Naive thymus-derived CD4-positive, alpha-beta T cell (primary cell): ENCODE measurements at regions not wholly inside any gene's neighbourhood (a gene's known extent, or its start where the extent isn't known, plus 50 kb on each side); places are given as distances from the start of the nearest gene placed in this dataset.
"Not testable (repeated sequence)": the region's sequence is repeated elsewhere in the genome, so short reads cannot be mapped to it uniquely, and the experiment has no call there.

ENCODE experiments used
- ATAC-seq: fragments of 150-1000 bp; cut with Tn5 transposase; 2 replicates; pipeline ENCODE4 v1.10.0; 2021; ENCODE audit warnings: mild to moderate bottlenecking, moderate library complexity
- CTCF ChIA-PET: fragments of 350-600 bp; sonication (Branson Sonifier 250); formaldehyde crosslinking; loops from one replicate; lab custom pipeline; 2021; ENCODE audit warnings: antibody characterized with exemption; lab: Charles Lee
- POLR2A ChIA-PET: fragments of 350-600 bp; sonication (Branson Sonifier 250); formaldehyde crosslinking; loops from one replicate; lab custom pipeline; 2021; ENCODE audit warnings: antibody characterized with exemption, inconsistent platforms; lab: Charles Lee
- DNase-seq, 9 donors: peaks; one replicate each; pipeline versions ENCODE4 v3.0.0 to v3.0.0-alpha.2; 2020 to 2022; ENCODE audit warnings: mixed read lengths in 1 of 9
- H3K27ac ChIP-seq: one replicate; pipeline ENCODE4 v1.7.0; 2013; ENCODE audit warnings: mild to moderate bottlenecking, low read depth, low read length, moderate library complexity
- H3K27me3 ChIP-seq, 2 donors: one replicate each; pipeline ENCODE4 v1.7.0; 2013; ENCODE audit warnings: low read length in 2 of 2, mild to moderate bottlenecking in 2 of 2, moderate library complexity in 2 of 2; ENCODE audit not compliant: control insufficient read depth in 2 of 2, insufficient read depth in 2 of 2
- H3K36me3 ChIP-seq, 3 experiments: 1 replicate in 2 of 3; 2 replicates in 1 of 3; pipeline ENCODE4 v1.7.0; 2013; ENCODE audit warnings: low read length in 3 of 3, mild to moderate bottlenecking in 3 of 3, moderate library complexity in 1 of 3; ENCODE audit not compliant: insufficient read depth in 3 of 3, control insufficient read depth in 2 of 3
- H3K4me1 ChIP-seq, 2 donors: one replicate each; pipeline ENCODE4 v1.7.0; 2013; ENCODE audit warnings: low read length in 2 of 2, mild to moderate bottlenecking in 2 of 2, moderate library complexity in 1 of 2; ENCODE audit not compliant: control insufficient read depth in 2 of 2, insufficient read depth in 2 of 2
- H3K4me3 ChIP-seq: 2 replicates; pipeline ENCODE4 v1.7.0; 2013; ENCODE audit warnings: mild to moderate bottlenecking, low read length
- H3K9me3 ChIP-seq, 3 experiments: 1 replicate in 2 of 3; 2 replicates in 1 of 3; pipeline ENCODE4 v1.7.0; 2013; ENCODE audit warnings: low read length in 3 of 3; ENCODE audit not compliant: control insufficient read depth in 2 of 3
- H3K27ac Mint-ChIP-seq, 9 donors: one replicate each; pipeline ENCODE4 v1.8.0; 2020 to 2022; ENCODE audit warnings: mixed read lengths in 9 of 9, mild to moderate bottlenecking in 8 of 9, moderate library complexity in 5 of 9, inconsistent platforms in 2 of 9
- H3K27me3 Mint-ChIP-seq, 5 donors: one replicate each; pipeline ENCODE4 v1.8.0; 2021 to 2022; ENCODE audit warnings: mixed read lengths in 5 of 5, mild to moderate bottlenecking in 1 of 5
- H3K36me3 Mint-ChIP-seq, 5 donors: one replicate each; pipeline ENCODE4 v1.8.0; 2020 to 2022; ENCODE audit warnings: mixed read lengths in 5 of 5, mild to moderate bottlenecking in 3 of 5, inconsistent platforms in 1 of 5
- H3K4me1 Mint-ChIP-seq, 7 donors: one replicate each; pipeline ENCODE4 v1.8.0; 2020 to 2022; ENCODE audit warnings: mixed read lengths in 7 of 7, mild to moderate bottlenecking in 3 of 7, inconsistent platforms in 1 of 7
- H3K4me3 Mint-ChIP-seq, 10 donors: one replicate each; pipeline ENCODE4 v1.8.0; 2020 to 2022; ENCODE audit warnings: mild to moderate bottlenecking in 10 of 10, mixed read lengths in 10 of 10, moderate library complexity in 6 of 10, inconsistent platforms in 2 of 10
- H3K9me3 Mint-ChIP-seq, 11 donors: one replicate each; pipeline ENCODE4 v1.8.0; 2020 to 2022; ENCODE audit warnings: mixed read lengths in 11 of 11, mild to moderate bottlenecking in 4 of 11, inconsistent platforms in 1 of 11, moderate library complexity in 1 of 11
- intact Hi-C, 2 donors: fragments of 100-400 bp; cut with micrococcal nuclease; formaldehyde crosslinking; loops; one replicate each; pipeline ENCODE4 v1.15.1; 2023

DNA sequence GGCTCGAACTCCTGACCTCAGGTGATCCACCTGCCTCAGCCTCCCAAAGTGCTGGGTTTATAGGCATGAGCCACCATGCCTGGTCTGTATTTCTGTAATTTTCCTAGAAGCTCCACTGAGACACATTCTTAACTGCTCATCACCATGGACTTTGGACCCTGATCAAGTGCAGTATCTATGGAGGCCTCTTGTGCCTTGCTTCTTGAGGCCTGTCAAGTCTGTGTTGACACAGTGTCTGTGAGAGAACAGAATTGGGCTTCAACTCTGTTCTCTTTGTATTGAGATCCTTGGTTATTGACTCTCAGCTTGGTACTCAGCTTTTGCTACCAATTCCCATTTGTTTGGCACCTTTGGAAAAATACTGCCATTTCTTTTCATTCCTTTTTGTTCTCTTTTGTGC lies 188.0 kb downstream of the SPATA31A6 start:
- H3K36me3 ChIP-seq, H3K4me1 Mint-ChIP-seq, H3K9me3 ChIP-seq, POLR2A ChIA-PET, H3K4me3 Mint-ChIP-seq, H3K4me1 ChIP-seq, H3K27ac Mint-ChIP-seq, H3K27me3 ChIP-seq, H3K36me3 Mint-ChIP-seq, H3K4me3 ChIP-seq, H3K27me3 Mint-ChIP-seq, H3K27ac ChIP-seq, ATAC-seq, H3K9me3 Mint-ChIP-seq, DNase-seq, CTCF ChIA-PET, intact Hi-C loops: not testable (repeated sequence)

DNA sequence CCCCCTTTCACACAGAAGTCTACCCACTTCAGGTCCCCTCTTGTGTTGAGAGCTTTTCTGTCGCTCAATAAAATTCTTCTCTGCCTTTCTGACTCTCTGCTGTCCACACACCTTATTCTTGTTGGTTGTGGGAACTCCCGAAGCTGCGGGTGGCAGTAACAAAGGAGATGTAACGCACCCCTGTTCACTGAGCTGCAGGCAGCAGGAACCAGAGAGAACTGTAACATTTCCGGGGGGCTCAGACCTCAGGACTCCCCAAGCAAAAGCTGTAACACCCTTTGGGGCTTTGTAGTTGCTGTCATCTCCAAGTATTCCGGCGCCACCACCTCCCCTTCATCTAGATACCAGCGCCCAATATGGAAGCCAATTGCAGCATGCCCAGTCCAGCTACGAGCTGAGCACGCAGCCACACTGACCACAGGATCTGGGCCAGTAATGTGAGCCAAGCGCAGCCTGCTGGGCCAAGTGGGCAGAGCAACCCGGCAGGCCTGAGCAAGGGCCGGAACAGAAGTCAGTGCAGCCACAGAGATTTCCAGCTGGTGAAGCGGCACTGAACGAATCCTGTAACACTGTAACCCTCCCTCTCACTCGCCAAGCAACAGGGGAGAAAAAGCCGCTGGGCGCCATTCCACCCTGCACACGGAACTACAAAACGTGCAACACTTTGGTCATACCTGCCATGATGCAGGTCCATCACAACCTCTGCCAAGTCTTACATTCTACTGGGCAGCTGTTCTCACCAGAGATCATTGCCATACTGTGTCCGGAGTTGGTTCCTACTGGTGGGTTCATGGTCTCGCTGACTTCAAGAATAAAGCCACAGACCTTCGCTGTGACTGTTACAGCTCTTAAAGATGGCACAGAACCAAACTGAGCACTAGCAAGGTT lies 194.3 kb downstream of the SPATA31A6 start:
- POLR2A ChIA-PET, H3K27me3 ChIP-seq, H3K9me3 ChIP-seq, H3K4me3 ChIP-seq, H3K4me1 Mint-ChIP-seq, CTCF ChIA-PET, H3K4me1 ChIP-seq, DNase-seq, H3K27ac ChIP-seq, H3K4me3 Mint-ChIP-seq, H3K27ac Mint-ChIP-seq, H3K36me3 Mint-ChIP-seq, H3K27me3 Mint-ChIP-seq, H3K36me3 ChIP-seq, intact Hi-C loops, ATAC-seq: not testable (repeated sequence)
- H3K9me3 Mint-ChIP-seq: peaks cover 0 to 20% (median 3%) of the 10 kb centered on the region in 11 donors

DNA sequence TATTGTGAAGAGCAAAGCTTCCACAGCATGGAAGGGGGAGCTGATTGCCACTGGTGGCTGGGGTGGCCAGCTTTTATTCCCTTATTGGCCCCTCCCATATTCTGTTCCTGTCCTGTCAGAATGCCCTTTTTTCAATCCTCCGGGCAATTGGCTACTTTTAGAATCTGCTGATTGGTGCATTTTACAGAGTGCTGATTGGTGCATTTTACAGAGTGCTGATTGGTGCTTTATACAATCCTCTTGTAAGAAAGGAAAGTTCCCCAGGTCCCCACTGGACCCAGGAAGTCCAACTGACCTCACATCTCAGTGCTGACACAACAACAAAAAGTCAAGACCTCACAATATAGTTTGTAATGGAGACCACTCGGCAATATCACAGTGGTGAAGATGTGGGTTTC lies 195.0 kb downstream of the SPATA31A6 start:
- CTCF ChIA-PET: no interaction called here

DNA sequence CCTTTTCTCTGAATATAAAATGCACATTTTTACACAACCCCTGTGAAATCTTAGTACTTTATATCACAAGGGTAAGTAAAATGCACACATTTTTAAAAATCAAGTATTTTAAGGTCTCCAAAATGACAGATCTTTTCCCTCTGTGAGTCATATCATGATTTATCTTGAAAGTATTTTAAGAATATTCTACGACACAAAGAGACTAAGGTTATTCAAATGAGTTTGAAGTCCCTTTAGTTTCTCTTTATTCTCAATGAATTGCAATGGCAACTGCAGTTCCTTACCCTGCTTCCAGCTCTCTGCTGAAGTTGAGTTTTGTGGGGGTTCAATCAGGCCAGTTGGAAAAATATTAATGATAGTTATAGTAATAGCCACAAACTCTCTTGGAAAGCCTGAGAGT lies 196.1 kb downstream of the SPATA31A6 start:
- H3K36me3 ChIP-seq, H3K27ac ChIP-seq, ATAC-seq, H3K27me3 Mint-ChIP-seq, H3K27me3 ChIP-seq, H3K4me3 ChIP-seq, DNase-seq, H3K27ac Mint-ChIP-seq, H3K4me1 ChIP-seq, intact Hi-C loops, H3K9me3 ChIP-seq, POLR2A ChIA-PET, H3K4me3 Mint-ChIP-seq, CTCF ChIA-PET, H3K36me3 Mint-ChIP-seq, H3K4me1 Mint-ChIP-seq: not testable (repeated sequence)
- peaks cover 0 to 20% (median 3%) of the 10 kb centered on the region in 11 donors for H3K9me3 Mint-ChIP-seq

More for the DNA sequence above, 195.0 kb downstream of the SPATA31A6 start:
- Histone ChIP-seq H3K4me3 (no peak overlapping the region), H3K27ac (no peak overlapping the region), H3K4me1 (no peaks in the 10 kb centered on the region), H3K36me3 (no peaks in the 10 kb centered on the region), H3K27me3 (no peaks in the 10 kb centered on the region), H3K9me3 (no peaks in the 10 kb centered on the region)
- Mint-ChIP-seq H3K36me3 (no peaks in the 10 kb centered on the region), H3K9me3 (peaks cover 0 to 20% (median 3%) of the 10 kb centered on the region in 11 donors), H3K27ac (no peak overlapping the region), H3K27me3 (no peaks in the 10 kb centered on the region), H3K4me3 (no peak overlapping the region), H3K4me1 (no peaks in the 10 kb centered on the region)
- intact Hi-C loops: no loop called here
- POLR2A ChIA-PET: no interaction called here
- ATAC-seq: no peak
- no peak for DNase-seq

DNA sequence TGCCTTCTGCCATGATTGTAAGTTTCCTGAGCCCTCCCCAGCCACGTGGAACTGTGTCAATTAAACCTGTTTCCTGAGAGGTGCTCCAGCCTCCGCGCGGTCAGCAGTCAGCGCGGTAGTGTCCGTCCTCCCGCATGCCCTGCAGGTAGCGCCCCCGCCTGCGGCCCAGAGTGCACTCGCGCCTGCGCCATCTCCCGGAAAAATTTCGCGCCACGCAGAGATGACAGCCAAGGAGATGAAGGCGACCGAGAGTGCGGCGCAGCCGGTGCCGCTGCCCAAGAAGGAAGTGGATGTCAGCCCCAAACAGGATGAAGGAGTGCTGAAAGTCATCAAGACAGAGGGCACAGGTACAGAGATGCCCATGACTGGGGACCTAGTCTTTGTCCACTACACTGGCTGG lies 201.1 kb downstream of the SPATA31A6 start:
- H3K27me3 Mint-ChIP-seq, H3K9me3 ChIP-seq, H3K36me3 Mint-ChIP-seq, DNase-seq, H3K4me3 ChIP-seq, H3K36me3 ChIP-seq, CTCF ChIA-PET, H3K4me1 Mint-ChIP-seq, ATAC-seq, H3K4me1 ChIP-seq, H3K27ac ChIP-seq, H3K27me3 ChIP-seq, H3K4me3 Mint-ChIP-seq, intact Hi-C loops, POLR2A ChIA-PET, H3K27ac Mint-ChIP-seq: not testable (repeated sequence)
- peaks cover 0 to 12% (median 3%) of the 10 kb centered on the region in 11 donors for H3K9me3 Mint-ChIP-seq

DNA sequence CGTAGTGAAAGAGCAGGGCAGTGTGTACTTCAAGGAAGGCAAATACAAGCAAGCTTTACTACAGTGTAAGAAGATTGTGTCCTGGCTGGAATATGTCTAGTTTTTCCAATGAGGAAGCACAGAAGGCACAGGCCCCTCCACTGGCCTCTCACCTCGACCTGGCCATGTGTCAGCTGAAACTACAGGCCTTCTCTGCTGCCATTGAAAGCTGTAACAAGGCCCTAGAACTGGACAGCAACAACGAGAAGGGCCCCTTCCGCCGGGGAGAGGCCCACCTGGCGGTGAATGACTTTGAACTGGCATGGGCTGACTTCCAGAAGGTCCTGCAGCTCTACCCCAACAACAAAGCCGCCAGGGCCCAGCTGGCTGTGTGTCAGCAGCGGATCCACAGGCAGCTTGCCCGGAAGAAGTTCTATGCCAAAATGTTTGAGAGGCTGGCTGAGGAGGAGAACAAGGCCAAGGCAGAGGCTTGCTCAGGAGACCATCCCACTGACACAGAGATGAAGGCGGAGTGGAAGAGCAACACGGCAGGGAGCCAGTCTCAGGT lies 202.2 kb downstream of the SPATA31A6 start:
- not testable (repeated sequence) for H3K4me3 ChIP-seq, ATAC-seq

DNA sequence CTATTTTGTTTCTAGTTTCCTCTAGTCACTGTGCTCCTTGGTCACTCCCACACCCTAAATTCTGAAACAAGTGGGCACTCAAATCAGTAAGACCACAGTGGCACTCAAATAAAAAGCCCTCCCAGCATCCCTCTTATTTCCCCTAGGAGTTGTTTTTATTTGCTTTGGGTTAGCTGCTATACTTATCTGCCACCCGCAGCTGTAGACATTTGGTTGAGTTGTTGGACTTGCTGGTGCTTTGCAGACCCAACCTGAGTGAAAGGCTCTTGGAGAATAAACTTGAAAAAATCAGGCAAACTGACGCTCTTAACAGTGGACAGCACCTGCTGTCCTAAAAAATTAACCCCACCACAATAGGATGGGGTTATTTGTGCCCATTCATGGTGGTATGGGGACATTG lies 203.0 kb downstream of the SPATA31A6 start:
- DNase-seq (no peak), ATAC-seq (peak; percentile 28)
- intact Hi-C loops: no loop called here
- Mint-ChIP-seq H3K36me3 (no peaks in the 10 kb centered on the region), H3K4me3 (no peak overlapping the region), H3K9me3 (peaks cover 0 to 4% (median 0%) of the 10 kb centered on the region in 11 donors), H3K27ac (no peak overlapping the region), H3K27me3 (no peaks in the 10 kb centered on the region), H3K4me1 (no peaks in the 10 kb centered on the region)
- Histone ChIP-seq H3K27ac (no peak overlapping the region), H3K27me3 (no peaks in the 10 kb centered on the region), H3K9me3 (no peaks in the 10 kb centered on the region), H3K4me3 (no peak overlapping the region), H3K4me1 (no peaks in the 10 kb centered on the region), H3K36me3 (no peaks in the 10 kb centered on the region)
- ChIA-PET POLR2A (no interaction called here), CTCF (no interaction called here)

More for the DNA sequence above, 202.2 kb downstream of the SPATA31A6 start:
- H3K27ac Mint-ChIP-seq, H3K9me3 ChIP-seq, H3K4me1 Mint-ChIP-seq, H3K9me3 Mint-ChIP-seq, CTCF ChIA-PET, H3K4me3 Mint-ChIP-seq, POLR2A ChIA-PET, H3K27ac ChIP-seq, DNase-seq, H3K36me3 Mint-ChIP-seq, H3K36me3 ChIP-seq, intact Hi-C loops, H3K4me1 ChIP-seq, H3K27me3 Mint-ChIP-seq, H3K27me3 ChIP-seq: not testable (repeated sequence)
